Prostate gland (tissue), 2 donors: ENCODE measurements at regions not wholly inside any gene's neighbourhood (a gene's known extent, or its start where the extent isn't known, plus 50 kb on each side); places are given as distances from the start of the nearest gene placed in this dataset.

Experiments
- POLR2A ChIP-seq: fragments of 450-650 bp; IDR thresholded peaks from one replicate; pipeline ENCODE4 v1.6.1; 2016; ENCODE audit warnings: antibody characterized with exemption, mild to moderate bottlenecking
- POLR2AphosphoS5 ChIP-seq: sonication (generic); formaldehyde crosslinking; IDR thresholded peaks from one replicate; pipeline ENCODE4 v1.6.1; 2017; ENCODE audit warnings: antibody characterized with exemption
- TF ChIP-seq, protein P1 (sequence below), 4 experiments: fragments of 200-600 bp in 2 of 4; fragments of 450-650 bp in 2 of 4; sonication (generic) in 2 of 4; IDR thresholded peaks; 1 replicate in 3 of 4; 2 replicates in 1 of 4; pipeline ENCODE4 v1.5.1; 2016 to 2019; ENCODE audit warnings: antibody characterized with exemption in 4 of 4, mild to moderate bottlenecking in 2 of 4, moderate library complexity in 2 of 4

DNA sequence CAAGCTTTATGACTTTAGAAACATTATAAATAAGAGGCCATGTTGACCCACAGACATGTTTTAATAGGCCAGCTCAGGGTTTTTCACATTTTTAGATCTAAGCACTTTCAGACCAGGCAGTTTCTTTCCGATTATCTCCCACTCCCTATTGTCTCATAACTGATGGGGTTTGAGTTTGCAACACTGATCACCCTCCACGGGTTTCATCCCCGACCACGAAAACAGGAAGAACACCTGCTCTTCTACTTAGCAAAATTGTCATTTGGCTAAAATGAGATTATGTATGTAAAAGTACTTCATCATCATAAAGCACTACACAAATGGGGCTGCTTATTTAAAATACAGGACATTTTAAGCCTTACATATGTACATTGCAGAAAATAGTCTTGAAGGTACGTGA, 407.9 kb downstream of the HNRNPD start:
- TF ChIP-seq, protein P1, sequence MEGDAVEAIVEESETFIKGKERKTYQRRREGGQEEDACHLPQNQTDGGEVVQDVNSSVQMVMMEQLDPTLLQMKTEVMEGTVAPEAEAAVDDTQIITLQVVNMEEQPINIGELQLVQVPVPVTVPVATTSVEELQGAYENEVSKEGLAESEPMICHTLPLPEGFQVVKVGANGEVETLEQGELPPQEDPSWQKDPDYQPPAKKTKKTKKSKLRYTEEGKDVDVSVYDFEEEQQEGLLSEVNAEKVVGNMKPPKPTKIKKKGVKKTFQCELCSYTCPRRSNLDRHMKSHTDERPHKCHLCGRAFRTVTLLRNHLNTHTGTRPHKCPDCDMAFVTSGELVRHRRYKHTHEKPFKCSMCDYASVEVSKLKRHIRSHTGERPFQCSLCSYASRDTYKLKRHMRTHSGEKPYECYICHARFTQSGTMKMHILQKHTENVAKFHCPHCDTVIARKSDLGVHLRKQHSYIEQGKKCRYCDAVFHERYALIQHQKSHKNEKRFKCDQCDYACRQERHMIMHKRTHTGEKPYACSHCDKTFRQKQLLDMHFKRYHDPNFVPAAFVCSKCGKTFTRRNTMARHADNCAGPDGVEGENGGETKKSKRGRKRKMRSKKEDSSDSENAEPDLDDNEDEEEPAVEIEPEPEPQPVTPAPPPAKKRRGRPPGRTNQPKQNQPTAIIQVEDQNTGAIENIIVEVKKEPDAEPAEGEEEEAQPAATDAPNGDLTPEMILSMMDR (IDR thresholded peaks at IDR 0.05), result no peak
- TF ChIP-seq POLR2AphosphoS5 (no peak), POLR2A (no peak)
